Renal cortical epithelial cell (primary cell): ENCODE measurements at regions not wholly inside any gene's neighbourhood (a gene's known extent, or its start where the extent isn't known, plus 50 kb on each side); places are given as distances from the start of the nearest gene placed in this dataset.
A peak's percentile ranks its signal among the peaks of the same experiment; 100 is the strongest.

Source experiments
- DNase-seq: peaks from one replicate; pipeline ENCODE4 v3.0.0-alpha.2; 2011; ENCODE audit warnings: low read depth

DNA sequence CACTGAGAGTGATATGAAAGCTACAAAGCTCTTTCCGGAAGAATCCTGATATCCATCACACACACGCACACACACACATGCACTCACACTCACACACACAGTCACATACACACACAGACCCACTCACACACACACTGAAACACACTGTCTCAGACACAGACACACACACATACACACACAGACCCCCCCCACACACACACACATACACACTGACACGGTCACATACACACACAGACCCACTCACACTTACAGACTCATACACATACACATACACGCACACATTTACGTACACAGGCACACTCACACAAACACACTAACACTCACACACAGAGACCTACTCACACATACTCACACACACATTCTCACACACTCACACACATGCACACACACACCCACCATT lies 58.6 kb downstream of the LIG4 start:
- DNase-seq = no peak

- peak; percentile 31 for DNase-seq
Observed at GRCh38 chr13:108155185-108156106, 59.9 kb downstream of the LIG4 start.

- DNase-seq = peak; percentile 68
Observed at GRCh38 chr13:108154421-108154858, 60.9 kb downstream of the LIG4 start.

DNA sequence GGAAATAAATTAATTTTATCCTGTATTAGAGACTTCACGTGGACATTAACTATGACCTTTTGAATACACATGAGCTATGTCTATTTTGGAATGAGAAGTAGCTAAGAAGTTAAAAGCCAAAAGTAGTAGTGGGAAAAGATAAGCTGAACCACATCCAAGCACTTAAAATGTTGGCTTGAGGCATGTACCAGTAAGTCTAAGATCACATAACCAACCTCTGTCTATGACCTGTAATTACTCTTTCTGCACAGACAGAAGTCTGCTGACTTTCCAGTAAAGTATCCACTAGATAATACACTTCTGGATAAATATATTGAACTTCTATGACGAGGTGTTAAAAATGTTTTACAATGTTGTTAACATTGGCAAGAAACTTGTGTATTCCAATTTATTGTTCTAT lies 68.7 kb downstream of the LIG4 start:
- DNase-seq = no peak

GRCh38 chr13:108142702-108143436 lies 72.5 kb downstream of the LIG4 start:
- DNase-seq = no peak

GRCh38 chr13:108137176-108137575 lies 78.2 kb downstream of the LIG4 start:
- no peak for DNase-seq

DNA sequence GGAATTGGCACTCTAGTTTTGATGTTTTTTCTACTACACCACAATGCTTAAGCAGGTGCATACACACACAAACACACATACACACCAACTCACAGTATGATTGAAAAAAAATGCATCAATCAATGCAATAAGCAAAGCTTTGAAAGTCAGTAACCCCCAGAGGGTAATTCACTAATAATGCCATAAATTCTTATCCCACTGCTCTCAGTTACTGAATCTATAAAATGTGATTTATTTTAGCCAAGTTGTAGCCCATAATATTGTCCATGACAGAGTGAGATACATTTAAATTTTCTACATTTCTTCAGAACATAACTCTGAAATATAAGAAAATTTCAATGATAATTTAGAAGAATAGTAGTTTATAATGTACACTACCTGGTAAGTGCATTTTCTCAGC lies 87.9 kb downstream of the LIG4 start:
- no peak for DNase-seq

GRCh38 chr13:108126056-108126455 lies 89.3 kb downstream of the LIG4 start:
- no peak for DNase-seq

DNA sequence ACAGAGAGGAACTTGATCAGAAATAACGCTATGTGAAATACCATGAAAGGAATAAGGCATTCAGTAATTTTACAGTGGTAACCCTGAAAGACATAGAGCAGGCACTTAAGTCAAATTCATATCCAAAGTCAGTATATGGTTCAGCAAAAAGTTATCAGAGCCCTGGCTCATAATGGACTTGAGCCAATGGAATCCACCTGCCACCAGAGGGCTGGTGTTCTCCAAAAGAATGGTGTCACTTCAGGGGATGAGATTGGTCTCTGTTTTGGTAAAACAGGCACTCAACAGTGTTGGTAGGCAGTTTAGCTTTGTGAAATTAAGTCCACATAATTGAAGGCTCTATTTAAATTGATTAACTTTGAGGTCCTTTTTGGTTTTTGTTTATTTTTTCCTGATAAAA lies 93.9 kb downstream of the LIG4 start:
- no peak for DNase-seq

- no peak for DNase-seq
Observed at GRCh38 chr13:108120856-108121255, 94.5 kb downstream of the LIG4 start.

DNA sequence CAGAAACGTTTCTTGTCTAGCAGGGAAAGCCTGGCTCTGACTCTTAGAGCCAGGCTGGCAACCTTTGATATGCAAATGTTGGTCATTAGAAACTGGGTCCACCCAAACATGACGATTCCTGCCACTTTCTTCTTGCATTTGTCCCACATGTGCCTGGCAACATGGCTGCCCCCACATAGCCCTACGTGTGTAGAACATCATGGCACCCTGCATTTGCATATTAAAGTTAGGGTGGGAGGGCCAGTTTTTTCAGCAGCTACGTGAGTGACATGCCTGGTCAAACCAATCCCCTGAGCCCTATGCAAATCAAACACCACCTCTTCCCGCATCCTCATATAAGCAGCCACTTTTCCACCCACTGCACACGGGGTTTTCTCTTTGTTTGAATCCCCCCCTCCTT lies 95.0 kb downstream of the LIG4 start:
- DNase-seq = no peak

- no peak for DNase-seq
Observed at GRCh38 chr13:108115738-108116137, 99.6 kb downstream of the LIG4 start.

GRCh38 chr13:108113407-108113806 lies 101.9 kb downstream of the LIG4 start:
- DNase-seq = no peak

GRCh38 chr13:108104736-108105135 lies 110.6 kb downstream of the LIG4 start:
- DNase-seq = no peak

DNA sequence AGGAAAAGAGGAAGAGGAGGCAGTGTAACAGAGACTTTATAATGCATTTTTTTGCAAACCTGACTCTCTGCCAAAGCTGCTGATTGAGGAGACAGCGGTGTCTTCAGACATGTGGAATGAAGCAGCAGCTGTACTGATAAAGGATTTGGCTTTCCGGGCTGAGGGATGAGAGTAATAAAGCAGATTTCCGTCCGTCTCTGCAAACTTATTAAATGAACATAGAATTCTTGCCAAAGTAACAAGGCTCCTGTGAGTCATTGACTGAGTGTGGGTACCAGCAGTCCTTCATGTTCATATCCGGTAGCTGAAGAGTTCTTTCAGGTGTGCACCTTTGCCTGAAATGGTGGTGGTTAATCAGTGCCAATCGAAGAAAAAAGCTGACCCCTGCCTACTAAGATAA lies 112.6 kb downstream of the LIG4 start:
- no peak for DNase-seq

DNA sequence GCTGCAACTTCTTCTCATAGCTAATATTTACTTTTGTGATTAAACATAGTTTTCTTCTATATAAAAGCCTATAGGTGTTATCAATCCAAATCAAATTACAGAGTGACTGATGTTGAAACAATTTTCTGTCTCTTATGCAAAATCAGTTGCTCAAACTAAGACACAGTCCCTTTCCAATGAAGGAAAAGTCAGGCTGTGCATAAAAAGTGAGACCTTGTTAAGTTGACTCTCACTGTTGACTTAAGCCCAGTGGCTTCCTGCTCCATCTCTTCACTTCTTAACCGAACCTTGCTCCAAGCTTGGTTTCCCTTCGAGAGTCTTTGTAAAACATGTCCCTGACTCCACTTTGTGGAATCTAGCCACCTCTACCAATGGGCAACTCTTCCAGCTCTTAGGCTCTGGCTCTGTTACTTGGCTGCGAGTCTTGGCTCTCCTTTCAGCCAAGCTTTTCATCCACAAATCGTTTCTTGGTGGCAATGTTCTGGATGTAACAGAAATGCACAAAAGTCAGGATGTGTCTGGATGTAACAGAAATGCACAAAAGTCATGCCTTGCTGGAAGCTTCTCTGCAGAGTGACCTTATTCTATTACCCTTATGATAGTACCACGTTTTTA lies 118.9 kb downstream of the LIG4 start:
- DNase-seq = no peak

GRCh38 chr13:108095036-108095435 lies 120.3 kb downstream of the LIG4 start:
- DNase-seq = no peak

- DNase-seq = no peak
Observed at GRCh38 chr13:108093616-108094015, 121.7 kb downstream of the LIG4 start.

DNA sequence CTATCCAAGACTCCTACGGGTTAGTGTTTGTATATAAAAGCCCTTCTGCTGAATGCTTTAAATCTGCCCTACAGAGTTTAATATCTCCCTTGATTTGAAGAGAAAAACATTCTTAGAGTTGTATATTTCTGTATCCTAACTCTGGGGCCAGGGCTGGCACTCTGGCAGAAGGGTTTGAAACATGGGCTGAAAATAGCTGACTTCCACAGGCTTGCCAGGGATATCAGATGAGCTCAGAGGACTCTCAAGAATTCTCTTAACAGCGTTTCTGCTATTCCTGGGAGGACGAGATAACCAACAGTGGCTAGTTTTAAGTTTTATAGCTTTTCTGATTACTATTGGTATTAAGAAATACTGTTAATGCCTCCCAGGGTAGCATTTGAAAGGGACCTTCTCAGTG lies 127.5 kb downstream of the LIG4 start:
- no peak for DNase-seq

- peak; percentile 40 for DNase-seq
Observed at GRCh38 chr13:108086678-108087077, 128.7 kb downstream of the LIG4 start.

DNA sequence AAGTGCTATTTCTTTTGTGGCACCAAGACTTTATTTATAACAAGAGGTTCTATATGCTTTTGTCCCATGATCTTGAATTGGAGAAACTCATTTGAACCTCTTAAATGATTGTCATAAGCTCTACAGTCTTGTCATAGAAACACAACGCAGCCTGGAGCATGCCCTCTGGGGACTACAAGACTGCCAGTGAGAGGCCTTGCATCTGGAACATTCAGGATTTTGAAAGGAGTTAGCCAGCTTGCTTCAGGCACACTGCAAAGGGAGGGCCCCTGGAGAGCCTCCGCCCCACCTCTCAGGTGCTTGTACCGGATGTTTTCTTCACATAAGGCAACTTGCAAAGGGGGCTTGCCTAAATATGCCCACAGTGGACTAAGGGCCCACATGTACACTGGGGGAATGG lies 130.5 kb downstream of the LIG4 start:
- no peak for DNase-seq

DNA sequence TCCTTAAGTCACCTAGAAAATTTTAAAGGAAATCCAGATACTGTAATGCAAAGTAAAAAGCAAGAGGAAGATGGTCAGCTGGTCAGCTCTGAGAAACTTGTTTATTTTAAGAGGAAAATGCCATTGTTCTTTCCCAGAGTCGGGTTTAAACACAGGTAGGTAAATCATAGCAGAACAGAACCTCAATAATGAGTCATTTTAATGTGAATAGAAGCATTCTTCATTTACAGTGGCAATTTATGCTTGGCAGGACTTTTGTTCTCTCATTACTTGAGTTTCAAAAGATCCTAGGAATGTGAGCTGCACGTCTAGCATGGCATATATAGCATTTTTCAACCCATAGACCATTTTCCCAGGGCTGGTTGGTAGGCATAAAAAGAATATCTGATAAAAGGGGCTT lies 132.3 kb downstream of the LIG4 start:
- DNase-seq = peak; percentile 90

DNA sequence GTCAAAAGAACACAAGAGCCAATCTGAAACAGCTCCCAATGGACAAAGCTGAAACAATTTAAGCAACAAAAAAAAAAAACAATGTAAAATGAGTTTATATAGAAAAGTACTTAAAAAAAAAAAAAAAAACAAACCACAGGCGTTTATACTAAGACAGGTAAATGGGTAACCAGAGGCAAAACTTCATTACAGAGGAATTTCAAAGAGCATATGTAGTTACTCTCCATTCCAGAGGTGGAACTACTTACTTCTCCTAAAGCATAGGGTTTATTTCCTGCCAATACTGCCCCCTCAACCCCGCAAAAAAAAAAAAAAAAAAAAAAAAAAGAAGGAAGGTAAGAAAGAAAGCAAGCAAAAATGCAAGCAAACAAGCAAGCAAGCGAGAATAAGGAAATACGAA lies 132.9 kb downstream of the LIG4 start:
- peak; percentile 69 for DNase-seq
